ENCODE measurements at regions not wholly inside any gene's neighbourhood (a gene's known extent, or its start where the extent isn't known, plus 50 kb on each side); places are given as distances from the start of the nearest gene placed in this dataset.

DNA sequence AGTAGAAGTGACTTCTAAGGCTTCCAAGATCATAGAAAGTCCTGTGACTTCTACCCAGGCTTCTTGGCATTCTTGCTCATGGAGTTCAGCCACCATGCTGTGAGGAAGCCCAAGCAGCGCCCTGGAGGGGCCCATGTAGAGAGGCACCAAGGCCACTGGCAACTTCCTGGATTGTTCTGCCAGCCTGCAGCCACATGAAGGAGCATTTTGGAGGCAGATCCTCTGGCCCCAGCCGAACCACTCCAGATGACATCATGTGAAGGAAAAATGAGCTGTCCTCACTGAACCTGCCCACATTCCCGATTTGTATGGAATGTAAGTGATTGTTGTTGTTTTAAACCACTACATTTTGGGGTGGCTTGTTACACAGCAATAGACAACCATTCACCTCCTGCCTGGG, 51.5 kb upstream of the MNX1 start:
- no peak for DNase-seq (ENCODE audit: low read depth)

DNA sequence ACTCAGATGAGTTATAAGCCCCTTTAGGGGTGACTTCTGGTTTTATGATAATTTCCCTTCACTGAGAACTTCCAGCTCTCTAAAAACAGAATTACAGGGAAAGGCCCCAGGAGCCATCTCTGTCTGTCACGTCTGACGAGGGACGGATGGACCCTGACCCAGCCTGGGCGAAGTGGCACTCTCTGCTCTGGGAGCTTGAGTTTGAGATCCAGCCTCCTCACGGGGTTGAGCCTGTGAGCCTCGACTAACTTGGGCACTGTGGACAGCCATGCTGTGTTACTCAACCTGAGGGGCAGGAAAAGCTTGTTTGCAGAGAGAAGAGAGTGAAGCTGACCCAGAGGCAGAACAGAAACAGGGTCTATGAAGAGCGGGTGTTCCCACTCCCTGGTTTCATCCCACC, 54.6 kb upstream of the MNX1 start:
- DNase-seq (ENCODE audit: low read depth) = no peak

DNA sequence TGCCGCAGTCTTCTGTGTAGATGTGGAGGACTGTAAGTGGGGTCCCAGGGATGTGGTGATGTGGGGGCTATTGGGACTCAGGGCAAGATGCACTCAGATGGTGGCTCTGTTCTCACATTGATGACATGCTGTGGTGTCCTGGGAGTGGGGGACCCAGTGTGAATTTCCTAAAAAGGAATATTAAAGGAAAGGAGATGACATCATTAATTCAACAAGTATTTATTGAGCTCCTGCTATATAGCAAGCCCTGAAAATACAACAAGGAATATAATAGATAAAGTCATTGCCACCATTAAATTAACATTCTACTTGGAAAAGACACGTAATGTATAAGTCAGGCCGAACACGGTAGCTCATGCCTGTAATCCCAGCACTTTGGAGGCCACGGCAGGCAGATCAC, 61.9 kb upstream of the MNX1 start:
- DNase-seq (ENCODE audit: low read depth) = no peak

DNA sequence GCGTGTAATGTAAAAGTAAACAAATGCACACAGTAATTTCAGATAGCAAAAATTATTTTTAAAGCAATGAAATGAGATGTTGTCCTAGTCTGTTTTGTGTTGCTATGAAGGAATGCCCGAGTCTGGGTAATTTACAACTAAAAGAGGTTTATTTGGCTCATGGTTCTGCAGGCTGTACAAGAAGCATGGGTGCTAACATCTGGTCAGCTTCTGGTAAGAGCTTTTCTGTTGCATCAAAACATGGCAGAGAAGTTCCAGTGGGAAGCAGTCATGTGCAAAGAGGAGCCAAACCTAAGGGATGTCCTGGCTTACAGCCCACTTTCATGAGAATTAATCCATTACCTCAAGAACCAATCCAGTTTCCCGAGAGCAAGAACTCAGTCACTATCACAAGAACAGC, 62.9 kb upstream of the MNX1 start:
- no peak for DNase-seq (ENCODE audit: low read depth)

DNA sequence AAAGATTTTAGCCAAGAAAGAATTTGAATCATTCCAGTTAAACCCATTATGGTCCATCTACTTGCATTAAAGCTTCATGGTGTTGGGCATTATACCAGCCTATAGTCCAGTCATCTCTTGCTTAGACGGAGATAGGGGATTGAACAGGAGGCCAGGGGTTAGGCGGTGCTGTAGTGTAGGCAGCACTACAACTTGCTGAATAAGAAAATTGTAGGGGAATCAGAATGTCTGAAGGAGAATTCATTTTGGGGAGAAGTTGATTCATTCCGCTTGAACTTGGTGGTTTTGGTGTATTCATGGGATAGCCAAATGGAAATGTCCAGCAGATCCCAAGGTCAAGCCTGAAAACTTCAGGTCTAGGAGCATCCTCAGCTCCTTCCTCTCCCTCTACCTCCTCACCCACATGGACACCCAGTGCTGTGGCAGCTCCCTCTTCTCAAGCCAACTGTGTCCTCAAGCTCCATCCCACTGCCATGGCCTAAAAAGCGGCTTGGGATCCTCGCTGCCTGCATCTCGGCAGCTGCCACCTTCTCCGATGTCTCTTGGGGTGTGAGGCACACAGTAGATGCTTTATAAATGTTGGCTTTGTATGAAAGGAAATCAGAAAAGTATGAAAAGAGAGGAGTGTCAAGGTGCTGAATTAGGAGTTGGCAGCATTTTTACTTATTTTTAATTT, 63.6 kb upstream of the MNX1 start:
- no peak for DNase-seq (ENCODE audit: low read depth)

DNA sequence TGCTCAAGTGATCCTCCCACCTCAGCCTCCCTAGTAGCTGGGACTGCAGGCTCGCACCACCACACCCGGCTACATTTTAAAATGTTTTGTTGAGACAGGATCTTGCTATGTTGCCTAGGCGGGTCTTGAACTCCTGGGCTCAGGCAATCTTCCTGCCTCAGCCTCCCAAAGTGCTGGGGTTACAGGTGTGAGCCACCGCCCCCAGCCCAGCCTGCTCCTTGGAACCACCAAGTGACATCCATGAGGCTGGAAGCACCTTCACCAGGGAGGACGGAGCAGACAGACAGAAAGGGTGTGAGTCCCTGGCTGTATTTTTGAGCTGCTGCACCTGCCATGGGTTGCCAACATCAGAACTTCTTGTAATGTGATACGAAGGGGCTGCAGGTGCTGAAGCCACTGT, 62.3 kb upstream of the UBE3C start:
- DNase-seq (ENCODE audit: low read depth) = no peak

DNA sequence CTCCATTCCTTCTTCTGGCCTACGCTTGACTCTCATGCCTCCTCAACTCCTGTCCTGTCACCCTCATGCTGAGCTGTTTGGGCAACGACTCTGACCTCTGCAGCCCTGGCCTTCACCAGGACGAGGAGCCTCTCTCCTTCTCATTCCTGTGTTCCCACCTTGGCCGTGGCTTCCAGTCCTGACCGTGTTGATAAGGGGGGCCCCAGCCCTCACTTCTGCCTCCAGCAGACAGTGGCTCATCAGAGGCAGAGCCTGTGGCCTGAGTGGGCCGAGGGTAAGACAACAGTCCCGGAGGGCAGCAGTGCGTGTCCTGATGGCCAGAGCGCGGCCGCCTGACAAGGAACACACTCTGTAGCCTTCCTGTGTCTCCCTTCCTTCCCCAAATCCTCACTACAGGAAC, 61.7 kb upstream of the UBE3C start:
- DNase-seq (ENCODE audit: low read depth) = no peak

DNA sequence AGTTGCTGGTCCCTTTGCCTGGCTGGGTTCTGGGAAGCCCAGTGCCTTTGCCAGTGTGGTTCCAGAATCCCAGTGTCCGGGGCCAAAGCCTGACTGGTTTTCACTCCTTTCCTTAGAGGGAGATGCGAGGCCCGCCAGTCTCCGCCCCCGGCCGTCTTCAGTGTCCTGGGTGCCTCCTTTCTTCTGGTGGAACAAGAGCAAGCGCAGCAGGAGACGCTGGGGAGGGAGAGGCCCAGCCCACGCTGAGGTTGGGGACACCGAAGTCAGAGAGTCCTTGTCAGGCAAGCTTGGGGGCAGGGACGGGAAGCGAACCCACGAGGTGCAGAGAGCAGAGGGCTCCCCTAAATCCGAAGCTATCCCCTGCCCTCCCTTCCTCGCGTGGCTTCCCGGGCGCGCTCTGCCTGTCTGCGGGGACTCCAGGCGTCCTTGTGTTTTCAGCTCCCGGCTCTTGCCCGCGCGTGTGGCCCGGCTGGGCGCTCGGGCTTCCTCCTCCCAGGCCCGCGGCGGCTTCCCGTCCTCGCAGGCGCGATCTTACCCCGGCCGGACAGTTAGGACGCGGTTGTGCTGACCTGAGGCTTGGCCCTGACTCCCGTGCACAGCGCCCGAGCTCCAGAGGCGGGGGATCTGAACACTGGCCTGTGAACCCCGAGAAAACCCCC, 60.6 kb upstream of the UBE3C start:
- peak; percentile 8 for DNase-seq (ENCODE audit: low read depth)

DNA sequence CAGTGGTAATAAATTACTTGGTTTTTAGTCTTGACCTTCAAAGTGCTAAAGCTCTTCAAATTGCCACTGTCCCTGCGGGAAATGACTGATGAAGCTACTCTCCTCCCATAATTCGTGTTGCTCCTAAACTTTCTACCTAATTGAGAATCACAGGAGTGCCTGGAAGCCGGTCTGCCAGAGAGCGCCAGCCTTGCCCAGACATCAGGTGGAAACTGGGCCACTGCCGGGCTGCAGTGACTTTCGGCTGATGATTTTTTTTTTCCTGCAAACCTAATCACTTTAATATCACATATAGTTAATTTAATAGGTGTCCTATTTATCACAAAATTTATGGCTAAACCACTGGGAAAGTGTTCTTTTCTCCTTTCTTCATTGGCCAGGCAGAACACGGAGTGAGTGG, 59.6 kb upstream of the UBE3C start:
- no peak for DNase-seq (ENCODE audit: low read depth)

DNA sequence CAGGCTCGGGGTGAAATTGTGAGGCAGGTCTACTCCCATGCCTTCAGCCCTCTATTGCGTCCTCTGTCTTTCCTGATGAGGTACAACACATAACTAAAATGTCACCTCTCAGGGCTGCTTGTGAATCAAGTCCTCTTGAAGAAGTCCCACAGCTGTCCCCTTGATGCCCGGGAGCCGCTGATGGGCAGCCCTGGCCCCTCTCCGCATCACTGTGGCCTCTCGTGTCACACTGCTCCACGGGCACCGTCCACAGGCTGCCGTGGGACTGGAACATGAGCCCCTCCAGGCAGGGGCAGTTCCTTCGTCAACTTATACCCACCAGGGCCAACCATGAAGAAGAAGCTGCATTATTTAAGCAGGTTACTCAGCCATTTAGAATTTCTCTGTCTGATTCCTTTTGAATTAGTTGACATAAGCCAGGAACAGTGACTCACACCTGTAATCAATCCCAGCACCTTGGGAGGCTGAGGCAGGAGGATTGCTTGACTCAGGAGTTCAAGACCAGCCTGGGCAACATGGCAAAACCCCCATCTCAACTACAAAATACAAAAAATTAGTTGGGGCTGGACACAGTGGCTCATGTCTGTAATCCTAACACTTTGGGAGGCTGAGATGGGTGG, 58.5 kb upstream of the UBE3C start:
- no peak for DNase-seq (ENCODE audit: low read depth)

DNA sequence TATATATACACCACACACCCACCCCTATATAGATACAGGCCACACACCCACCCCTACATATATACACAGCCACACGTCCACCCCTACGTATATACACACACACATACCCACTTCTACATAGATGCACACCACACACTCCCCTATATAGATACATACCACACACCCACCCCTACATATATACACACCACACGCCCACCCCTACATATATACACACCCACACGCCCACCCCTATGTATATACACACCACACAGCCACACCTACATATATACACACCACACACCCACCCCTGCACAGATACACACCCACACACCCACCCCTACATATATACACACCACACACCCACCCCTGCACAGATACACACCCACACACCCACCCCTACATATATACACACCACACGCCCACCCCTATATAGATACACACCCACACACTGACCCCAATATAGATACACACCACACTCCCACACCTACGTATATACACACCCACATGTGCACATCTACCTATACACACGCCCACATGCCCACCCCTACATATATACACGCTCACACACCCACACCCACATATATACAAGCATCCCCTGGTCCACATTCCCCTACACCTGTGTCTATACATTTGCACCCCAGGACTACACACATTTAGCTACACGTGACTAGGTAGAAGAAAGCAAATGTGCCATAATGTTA, 52.1 kb upstream of the UBE3C start:
- no peak for DNase-seq (ENCODE audit: low read depth)

DNA sequence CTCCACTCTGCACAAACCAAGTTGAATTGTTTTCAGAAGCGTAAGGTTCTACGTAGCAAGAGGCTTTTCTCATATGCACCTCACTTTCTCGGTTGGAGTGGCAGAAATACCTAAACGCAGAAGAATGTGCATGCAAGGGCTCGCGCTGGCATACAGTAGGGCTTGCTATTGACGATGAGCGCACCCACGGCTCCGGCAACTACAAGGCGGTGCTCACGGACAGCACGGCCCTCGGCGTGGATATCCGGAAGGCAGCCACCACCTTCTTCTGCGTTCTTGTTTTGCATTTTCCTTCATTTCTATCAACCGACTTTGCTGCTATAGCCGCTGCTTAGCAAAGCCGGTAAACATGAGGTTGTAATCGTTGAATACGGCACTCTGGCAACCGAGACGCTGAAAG, 51.1 kb upstream of the UBE3C start:
- no peak for DNase-seq (ENCODE audit: low read depth)

DNA sequence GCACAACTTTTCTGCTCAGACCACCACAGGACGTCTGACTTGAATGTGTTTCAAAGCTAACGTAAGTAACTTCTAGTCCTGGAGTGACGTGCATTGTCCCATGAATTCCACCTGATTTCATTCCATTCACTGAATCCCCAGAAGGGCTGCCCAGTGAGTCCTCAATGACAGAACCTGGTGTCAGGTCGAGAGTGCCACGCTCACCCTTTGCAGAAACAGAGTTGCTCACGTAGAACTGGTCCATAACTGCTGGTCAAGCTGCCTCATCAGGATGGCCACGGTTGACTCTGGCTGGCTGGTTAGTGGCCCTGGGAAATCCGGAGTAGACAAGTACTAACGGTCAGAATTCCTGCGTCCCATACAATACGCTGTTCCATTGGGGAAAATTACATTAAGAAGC, 50.6 kb upstream of the UBE3C start:
- no peak for DNase-seq (ENCODE audit: low read depth)
